GM12874 (cell line): ENCODE measurements at regions not wholly inside any gene's neighbourhood (a gene's known extent, or its start where the extent isn't known, plus 50 kb on each side); places are given as distances from the start of the nearest gene placed in this dataset.

Experiments
- CTCF ChIP-seq: IDR thresholded peaks from 2 replicates; pipeline ENCODE4 v1.5.1; 2011; ENCODE audit warnings: low read depth, mild to moderate bottlenecking, control low read depth, low read length, moderate library complexity; ENCODE audit not compliant: insufficient read depth

- TF ChIP-seq CTCF = no peak
Measured at GRCh38 chr3:106936337-106936736, 440.9 kb upstream of the CCDC54 start.

DNA sequence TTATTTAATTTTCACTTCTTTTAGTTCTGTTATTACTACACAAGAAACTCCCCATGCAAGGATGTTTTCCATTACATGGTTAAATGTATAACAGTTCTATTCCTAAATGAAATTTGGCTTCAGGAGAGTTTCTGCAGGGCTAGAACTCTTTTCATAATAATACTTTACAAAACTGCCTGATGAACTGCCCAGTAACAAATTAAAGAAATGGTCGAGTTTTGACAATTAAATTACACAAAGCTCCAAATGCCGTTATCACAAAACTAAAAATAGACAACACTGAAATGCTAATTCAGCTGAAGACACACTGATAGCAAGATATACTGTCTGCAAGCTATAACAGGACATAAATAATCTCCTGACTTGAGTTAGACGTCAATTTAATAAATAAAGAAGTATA is 435.2 kb upstream of the CCDC54 start:
- TF ChIP-seq CTCF = no peak

DNA sequence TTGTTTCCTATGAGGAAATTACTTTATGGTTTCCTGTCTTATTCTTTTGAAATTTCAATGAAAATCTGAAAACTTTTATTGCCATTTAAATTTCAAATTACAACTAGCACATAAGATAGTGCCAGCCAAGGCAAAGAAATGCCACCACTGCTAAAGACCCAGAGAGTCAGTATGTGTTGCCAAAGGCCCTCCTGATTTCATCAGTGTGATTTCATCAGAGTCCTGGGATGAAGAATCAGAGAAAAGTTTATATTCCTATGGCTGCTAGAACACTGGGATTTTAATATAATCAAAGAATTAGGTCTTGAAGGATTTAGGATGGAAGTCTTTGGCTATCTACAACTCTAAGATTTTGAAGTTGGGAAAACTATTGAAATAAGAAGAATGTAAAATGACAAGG is 434.2 kb upstream of the CCDC54 start:
- no peak for TF ChIP-seq CTCF

DNA sequence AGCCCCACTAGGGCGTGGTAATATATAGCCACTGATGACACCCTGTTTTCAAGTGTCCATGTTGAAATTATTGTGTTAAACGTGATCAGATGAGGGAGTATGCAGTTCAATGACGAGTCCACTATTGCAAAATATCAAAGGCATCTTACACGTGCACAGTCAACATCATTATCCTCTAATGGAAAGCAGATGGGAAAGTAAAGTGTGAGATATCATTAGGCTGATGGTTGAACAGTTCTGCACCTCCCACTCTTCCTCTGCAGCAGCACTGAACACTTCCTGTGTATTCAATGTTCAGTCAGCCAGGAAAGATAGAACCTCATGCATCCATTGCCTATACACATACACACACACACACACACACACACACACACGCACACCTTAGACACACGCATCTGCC is 431.8 kb upstream of the CCDC54 start:
- no peak for TF ChIP-seq CTCF

GRCh38 chr3:106946866-106947265 is 430.4 kb upstream of the CCDC54 start:
- TF ChIP-seq CTCF = no peak

DNA sequence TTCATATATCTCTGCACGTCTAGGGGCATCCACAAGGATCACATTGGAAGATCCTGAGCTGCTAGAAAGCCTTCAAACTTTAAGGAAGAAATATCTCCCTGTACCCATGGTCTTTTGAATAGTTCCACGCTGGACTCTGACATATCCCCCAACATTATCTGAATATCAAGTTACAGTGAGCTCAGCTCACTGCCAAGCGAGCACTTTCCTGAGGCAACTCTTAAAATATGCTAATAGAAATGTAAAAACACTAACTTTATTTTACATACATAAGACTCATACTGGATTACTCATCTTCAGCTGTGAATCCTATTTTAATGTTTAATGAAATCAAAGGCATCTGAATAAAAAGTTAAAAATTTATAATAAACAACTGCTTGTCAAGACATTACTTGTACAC is 420.2 kb upstream of the CCDC54 start:
- no peak for TF ChIP-seq CTCF

DNA sequence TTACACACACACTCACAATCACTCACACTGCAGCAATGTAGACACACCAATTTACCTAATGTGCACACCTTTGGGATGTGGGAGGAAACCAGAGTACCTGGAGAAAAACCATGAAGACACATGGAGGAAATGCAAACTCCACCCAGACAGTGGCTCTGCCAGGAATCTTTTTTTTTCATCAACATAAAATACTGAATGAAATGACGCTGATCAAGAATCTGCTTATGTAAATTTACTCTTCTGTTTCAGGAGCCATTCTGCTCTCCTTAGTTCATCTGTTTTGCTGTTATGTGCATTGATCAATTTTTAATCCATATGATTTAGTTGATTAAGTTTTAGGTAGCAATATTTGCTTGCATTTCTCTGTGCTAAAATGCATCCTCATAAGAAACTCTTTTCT is 414.2 kb upstream of the CCDC54 start:
- TF ChIP-seq CTCF = no peak

GRCh38 chr3:106963442-106963841 is 413.8 kb upstream of the CCDC54 start:
- TF ChIP-seq CTCF = no peak
